Bronchial epithelial cell (primary cell): ENCODE measurements at regions not wholly inside any gene's neighbourhood (a gene's known extent, or its start where the extent isn't known, plus 50 kb on each side); places are given as distances from the start of the nearest gene placed in this dataset.

Source experiments
- DNase-seq: peaks from one replicate; pipeline ENCODE4 v3.0.0-alpha.2; 2010; ENCODE audit warnings: low read depth
- FAIRE-seq: peaks from 2 replicates; lab custom pipeline; 2011; peaks lifted over from hg19 to GRCh38; lab: Jason Lieb, UNC
- H3K27me3 ChIP-seq: 2 replicates; pipeline ENCODE4 v1.5.1; 2011; ENCODE audit warnings: low read length; ENCODE audit not compliant: control insufficient read depth, insufficient read depth
- H3K36me3 ChIP-seq: 2 replicates; pipeline ENCODE4 v1.5.1; 2011; ENCODE audit warnings: low read length; ENCODE audit not compliant: control insufficient read depth, insufficient read depth
- H3K4me3 ChIP-seq: 2 replicates; pipeline ENCODE4 v1.5.1; 2011; ENCODE audit warnings: mild to moderate bottlenecking, low read depth, low read length, control low read depth
- CTCF ChIP-seq: IDR thresholded peaks from 2 replicates; pipeline ENCODE4 v1.5.1; 2011; ENCODE audit warnings: mild to moderate bottlenecking, moderate library complexity, low read length, control low read depth, inconsistent platforms; ENCODE audit not compliant: insufficient read depth, severe bottlenecking

GRCh38 chrX:781224-782204 is 150.9 kb downstream of the SHOX start:
- DNase-seq (no peak), FAIRE-seq (no peak)
- no peaks in the 10 kb centered on the region for H3K27me3 ChIP-seq

GRCh38 chrX:776529-777230 is 146.1 kb downstream of the SHOX start:
- no peaks in the 10 kb centered on the region for H3K27me3 ChIP-seq
- H3K36me3 ChIP-seq: no peaks in the 10 kb centered on the region
- FAIRE-seq (no peak), DNase-seq (peak; percentile 14)
- no peak overlapping the region for H3K4me3 ChIP-seq
- no peak for TF ChIP-seq CTCF

More at GRCh38 chrX:781224-782204, 150.9 kb downstream of the SHOX start:
- TF ChIP-seq CTCF: no peak
- Histone ChIP-seq H3K4me3 (no peak overlapping the region), H3K36me3 (no peaks in the 10 kb centered on the region)

- no peak for TF ChIP-seq CTCF
- Histone ChIP-seq H3K27me3 (no peaks in the 10 kb centered on the region), H3K4me3 (no peak overlapping the region), H3K36me3 (no peaks in the 10 kb centered on the region)
- DNase-seq (no peak), FAIRE-seq (no peak)
Observed at GRCh38 chrX:776061-776460, 145.5 kb downstream of the SHOX start.

GRCh38 chrX:774536-774935 is 143.9 kb downstream of the SHOX start:
- H3K36me3 ChIP-seq: no peaks in the 10 kb centered on the region
- TF ChIP-seq CTCF: no peak
- no peak for FAIRE-seq
- DNase-seq: no peak
- no peaks in the 10 kb centered on the region for H3K27me3 ChIP-seq
- H3K4me3 ChIP-seq: no peak overlapping the region

- Histone ChIP-seq H3K4me3 (no peak overlapping the region), H3K27me3 (no peaks in the 10 kb centered on the region), H3K36me3 (no peaks in the 10 kb centered on the region)
- no peak for TF ChIP-seq CTCF
- no peak for FAIRE-seq
- DNase-seq: no peak
Observed at GRCh38 chrX:773292-774025, 142.9 kb downstream of the SHOX start.
